ENCODE measurements at regions not wholly inside any gene's neighbourhood (a gene's known extent, or its start where the extent isn't known, plus 50 kb on each side); places are given as distances from the start of the nearest gene placed in this dataset.

DNA sequence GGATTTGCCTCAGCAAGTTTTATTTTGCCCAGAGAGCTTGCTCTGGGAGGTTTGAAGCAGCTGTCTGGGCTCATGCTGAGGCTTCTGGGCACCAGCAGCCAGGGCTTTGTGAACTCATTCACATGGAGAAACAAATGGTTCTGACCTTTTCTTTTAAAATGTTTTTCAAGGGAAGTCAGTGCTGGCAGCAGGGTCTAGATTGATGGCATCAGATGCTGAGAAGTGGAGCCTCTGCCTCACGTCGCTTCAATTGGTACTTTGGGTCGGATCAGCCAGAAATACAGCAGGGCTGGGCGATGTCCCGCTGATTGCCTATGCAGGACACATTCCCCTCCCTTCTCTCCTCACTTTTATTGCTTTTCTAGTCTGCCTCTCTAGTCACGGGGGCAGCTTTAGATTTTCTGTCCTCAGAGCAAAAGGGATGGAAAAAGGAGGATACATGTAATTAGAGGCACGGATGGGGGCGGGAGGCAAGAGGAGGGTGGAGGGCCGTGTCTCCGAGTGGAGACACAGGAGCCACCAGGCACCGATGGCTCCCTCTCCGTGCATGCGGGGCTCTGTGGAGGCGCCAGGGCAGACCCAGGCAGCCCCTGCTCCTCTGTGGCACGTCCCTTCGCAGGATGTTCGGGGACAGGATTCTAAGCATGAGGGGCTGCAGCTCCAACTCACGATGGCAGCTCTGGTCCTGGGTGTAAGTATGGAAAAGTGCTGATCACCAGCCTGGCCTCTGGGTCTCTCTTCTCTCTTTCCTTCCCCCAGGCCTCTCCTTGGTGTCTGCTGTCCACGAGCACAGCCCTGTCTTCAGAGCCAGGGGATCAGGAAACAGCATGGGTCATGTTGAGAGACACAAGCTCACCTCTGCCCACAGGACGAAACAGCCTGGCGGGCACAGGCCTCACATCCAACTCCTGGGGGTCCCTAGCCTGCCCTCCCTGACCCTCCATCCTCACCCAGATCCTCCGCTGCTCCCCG is 116.1 kb downstream of the FAM43A start:
- no peak for DNase-seq (ENCODE audit: low read depth in 3 of 3, low spot score in 2 of 3)

DNA sequence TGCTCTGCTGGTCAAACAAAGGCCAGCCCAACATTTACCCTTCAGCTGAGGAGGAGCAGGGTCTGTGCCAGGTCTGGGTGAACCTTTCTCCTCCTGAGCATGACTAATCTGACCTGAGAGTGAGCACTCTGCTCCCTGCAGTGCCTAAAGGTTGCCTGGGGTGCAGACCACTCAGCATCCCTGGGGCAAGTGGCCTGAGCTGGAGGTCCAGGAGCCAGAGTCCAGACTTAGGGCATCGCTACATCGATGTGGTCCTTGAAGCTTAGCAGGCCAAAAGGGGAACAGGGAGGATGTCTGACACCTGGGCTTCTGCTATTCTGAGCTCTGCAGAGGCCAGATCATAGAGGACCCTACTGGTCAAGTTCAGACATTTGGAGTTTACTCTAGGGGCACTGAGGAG is 119.1 kb downstream of the FAM43A start:
- DNase-seq (ENCODE audit: low read depth in 3 of 3, low spot score in 2 of 3) = no peak

GRCh38 chr3:194805546-194805945 is 119.9 kb downstream of the FAM43A start:
- no peak for DNase-seq (ENCODE audit: low read depth in 3 of 3, low spot score in 2 of 3)

DNA sequence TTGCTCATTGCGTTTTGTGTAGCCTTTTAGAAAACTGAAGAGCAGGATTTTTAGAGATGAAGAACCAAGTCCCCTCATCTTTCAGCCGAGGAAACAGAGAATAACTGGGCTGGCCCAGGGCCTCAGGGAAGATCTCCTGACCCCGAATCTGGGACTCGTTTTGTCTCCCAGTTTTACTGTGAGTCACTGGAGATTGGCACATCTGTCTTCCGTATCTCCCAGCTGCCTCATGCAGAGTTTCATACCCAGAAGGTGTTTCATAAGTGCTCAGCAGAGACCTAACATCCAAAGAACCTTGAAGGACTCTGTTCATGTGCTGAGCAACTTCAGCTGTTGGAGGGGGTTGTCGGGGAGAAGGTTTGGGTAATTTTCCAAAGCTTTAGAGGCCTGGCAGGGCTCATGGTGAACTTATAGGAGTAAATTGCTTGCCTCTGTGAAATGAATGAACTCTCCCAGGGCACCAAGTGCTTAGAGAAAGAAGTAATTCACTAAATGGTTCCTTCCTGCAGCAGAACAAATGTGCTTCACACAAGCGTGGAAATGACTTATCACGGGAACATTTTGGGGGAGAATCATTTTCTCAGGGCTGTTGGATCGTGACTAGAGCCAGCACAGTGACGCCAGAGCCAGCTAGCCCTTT is 121.4 kb downstream of the FAM43A start:
- DNase-seq (ENCODE audit: low read depth in 3 of 3, low spot score in 2 of 3) = no peak

DNA sequence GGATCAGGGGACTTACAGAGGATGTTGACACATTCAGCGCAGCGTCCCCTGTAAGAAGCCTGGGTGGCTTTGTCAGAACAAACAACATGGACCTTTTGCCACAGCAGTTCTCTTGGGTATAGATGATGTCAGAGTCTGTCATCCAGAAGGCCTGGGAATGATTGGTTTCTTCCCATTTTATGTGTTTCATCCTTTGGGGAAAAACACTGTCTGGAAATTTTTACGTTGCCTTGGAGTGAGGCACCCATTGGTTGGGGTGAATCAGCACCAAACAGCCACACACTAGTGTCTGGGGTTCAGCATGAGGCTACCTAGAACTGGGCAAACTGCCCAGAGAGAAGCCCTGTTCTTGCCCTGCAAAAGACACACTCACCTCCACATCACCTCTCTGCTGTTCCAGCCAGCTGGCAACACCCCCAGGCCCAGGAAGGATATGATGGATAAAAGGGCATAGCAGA is 123.0 kb downstream of the FAM43A start:
- DNase-seq (ENCODE audit: low read depth in 3 of 3, low spot score in 2 of 3) = no peak

DNA sequence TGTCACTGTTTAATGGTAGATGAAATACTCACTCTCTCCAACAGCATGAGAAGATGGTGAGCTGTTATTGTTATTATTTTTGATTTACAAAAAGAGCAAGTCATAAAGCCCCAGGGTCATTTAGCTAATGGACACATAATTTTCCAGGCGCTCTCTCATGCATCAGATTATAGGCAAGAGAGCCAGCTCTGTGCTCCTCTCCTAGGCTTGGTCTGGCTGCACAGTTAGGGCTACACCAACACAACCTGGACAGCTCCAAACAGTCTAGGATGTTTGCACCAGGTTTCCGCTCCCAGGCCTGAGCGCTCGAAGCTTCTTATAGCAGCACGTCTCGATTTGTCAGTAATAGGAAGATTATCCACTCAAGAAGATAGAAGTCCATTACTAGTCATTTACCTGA is 123.7 kb downstream of the FAM43A start:
- DNase-seq (ENCODE audit: low read depth in 3 of 3, low spot score in 2 of 3) = no peak

DNA sequence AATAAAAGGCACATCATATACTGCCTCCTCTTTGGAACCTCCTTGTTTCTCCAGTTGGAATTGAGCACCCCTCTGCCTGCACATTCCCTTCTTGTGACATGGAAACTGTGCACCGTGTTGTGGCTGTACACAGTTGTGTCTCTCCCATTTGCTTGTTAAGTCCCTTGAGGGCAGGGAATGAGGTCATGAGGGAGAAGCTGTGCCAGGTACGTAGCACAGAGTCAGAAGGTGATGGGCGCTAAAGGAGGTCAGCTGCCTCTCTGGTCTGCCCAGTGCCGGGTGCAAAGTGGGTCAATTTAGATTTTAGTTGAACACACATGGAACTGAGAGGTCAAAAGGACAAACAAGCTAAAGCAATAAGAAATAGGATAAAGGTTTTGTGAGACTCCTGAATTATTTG is 124.4 kb downstream of the FAM43A start:
- DNase-seq (ENCODE audit: low read depth in 3 of 3, low spot score in 2 of 3) = no peak

- no peak for DNase-seq (ENCODE audit: low read depth in 3 of 3, low spot score in 2 of 3)
Measured at GRCh38 chr3:194811118-194811517, 125.4 kb downstream of the FAM43A start.

- DNase-seq (ENCODE audit: low read depth in 3 of 3, low spot score in 2 of 3) = no peak
Measured at GRCh38 chr3:194812176-194812575, 126.5 kb downstream of the FAM43A start.

- no peak for DNase-seq (ENCODE audit: low read depth in 3 of 3, low spot score in 2 of 3)
Measured at GRCh38 chr3:194814878-194815357, 129.2 kb downstream of the FAM43A start.

DNA sequence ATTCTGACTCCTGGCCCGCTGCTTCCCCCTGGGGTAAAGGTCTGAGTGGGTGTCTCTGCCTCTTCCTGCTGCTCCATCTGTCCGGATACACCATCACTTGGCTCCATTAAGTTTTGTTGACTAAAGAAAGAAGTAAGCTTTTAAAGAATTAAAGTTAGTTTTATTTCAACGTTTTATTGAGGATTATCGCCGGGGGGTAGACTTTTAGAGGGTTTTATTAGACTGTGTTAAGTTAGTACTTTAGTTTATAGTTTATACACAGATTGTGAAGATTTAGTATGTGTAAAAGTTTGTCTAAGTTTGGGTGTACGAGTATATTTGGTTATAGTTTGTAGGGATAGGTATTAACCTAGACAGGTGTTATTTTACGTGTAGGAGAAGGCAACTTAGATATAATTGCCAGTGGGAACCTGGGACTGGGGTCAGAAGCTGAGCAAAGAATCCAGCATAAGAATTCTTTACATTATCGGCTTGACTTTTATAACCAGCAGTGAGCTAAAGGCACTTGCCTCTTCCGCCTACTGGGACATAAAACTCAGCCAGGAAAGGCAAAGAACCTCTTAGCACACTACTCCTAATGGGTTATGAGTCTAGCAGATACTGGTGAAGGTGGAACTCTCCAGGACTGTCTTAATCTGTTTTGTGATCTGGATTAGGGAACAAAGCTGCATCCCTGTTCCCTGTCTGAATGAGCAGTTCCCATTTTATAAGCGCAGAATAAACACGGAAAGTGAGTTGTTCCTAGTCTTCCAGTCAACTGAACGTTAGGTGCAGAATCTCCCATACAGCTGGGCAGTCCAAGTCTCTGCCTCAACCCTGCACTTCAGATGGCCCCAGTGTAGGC is 131.3 kb downstream of the FAM43A start:
- no peak for DNase-seq (ENCODE audit: low read depth in 3 of 3, low spot score in 2 of 3)

DNA sequence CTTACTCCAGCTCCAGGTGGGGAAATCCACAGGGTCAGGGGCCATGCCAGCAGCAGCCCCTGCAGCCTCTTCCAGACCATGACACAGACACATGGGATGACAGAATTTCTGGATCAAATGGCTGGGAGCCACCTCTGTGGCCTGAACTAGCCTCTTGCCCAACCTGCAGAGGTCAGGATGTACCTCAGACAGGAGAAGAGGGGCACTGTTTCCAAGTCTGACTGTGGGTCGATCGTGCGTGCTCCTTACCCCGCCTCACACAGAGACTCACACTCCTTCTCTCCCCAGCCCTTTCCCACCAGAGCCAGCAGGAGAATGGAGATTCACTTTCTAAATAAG is 131.9 kb downstream of the FAM43A start:
- no peak for DNase-seq (ENCODE audit: low read depth in 3 of 3, low spot score in 2 of 3)

DNA sequence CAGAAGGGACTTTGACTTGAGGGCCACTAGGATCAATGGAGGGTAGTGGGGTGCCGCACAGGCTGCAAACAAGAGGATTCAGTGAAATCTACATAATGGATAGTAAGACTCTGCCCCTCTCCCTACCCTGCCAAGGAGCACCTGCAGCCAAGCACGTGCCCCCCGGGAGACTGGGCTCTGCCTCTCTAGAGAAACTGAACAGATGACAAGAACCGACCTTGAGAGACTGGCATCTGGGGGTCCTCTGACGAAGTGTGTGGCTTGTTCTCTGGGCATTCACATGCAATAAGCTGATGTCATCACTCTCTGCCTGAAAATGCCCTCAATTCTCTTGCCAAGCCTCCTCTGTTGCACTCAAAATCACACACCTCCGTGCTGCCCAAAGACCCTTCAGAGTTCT is 132.3 kb downstream of the FAM43A start:
- no peak for DNase-seq (ENCODE audit: low read depth in 3 of 3, low spot score in 2 of 3)

DNA sequence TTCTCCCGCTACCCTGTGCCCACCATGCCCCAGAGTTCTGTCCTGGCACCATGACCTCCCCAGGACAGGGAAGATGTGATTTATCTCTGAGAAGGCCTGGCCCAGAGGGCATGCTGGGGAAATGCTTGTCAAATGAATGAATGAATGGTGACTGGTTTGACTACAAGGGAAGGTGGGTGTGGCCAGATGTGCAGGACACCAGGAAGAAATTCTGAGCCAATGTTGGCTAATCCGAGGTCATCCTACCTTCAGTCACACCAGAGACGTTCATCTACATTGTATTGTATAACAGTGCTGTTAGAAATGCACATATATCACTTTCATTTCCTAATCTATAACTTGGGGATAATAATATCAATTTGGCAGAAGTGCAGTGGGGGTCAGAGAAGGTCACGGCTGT is 138.4 kb downstream of the FAM43A start:
- DNase-seq (ENCODE audit: low read depth in 3 of 3, low spot score in 2 of 3) = no peak

DNA sequence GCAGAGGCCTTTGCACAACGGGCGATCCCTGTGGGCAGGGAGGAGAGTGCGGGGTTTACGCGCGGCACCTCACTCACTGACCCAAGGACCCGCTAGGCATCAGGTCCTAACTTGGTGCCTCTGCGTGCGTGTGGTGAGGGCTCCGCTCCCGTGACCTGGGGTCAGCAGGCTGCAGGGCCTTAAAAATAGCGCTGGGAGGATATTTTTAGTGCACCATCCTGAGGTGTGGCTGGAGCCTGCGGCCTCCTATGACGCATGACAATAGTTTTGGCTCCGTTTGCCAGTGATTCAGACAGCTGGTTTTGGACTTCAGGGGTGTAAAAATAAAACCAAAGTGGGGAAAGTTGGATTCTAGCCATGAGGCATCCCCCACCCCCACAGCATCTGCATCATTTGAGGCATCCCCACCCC is 139.0 kb downstream of the FAM43A start:
- no peak for DNase-seq (ENCODE audit: low read depth in 3 of 3, low spot score in 2 of 3)

- DNase-seq (ENCODE audit: low read depth in 3 of 3, low spot score in 2 of 3) = no peak
Measured at GRCh38 chr3:194826594-194826993, 140.9 kb downstream of the FAM43A start.

GRCh38 chr3:194827486-194827885 is 141.8 kb downstream of the FAM43A start:
- DNase-seq (ENCODE audit: low read depth in 3 of 3, low spot score in 2 of 3) = no peak

DNA sequence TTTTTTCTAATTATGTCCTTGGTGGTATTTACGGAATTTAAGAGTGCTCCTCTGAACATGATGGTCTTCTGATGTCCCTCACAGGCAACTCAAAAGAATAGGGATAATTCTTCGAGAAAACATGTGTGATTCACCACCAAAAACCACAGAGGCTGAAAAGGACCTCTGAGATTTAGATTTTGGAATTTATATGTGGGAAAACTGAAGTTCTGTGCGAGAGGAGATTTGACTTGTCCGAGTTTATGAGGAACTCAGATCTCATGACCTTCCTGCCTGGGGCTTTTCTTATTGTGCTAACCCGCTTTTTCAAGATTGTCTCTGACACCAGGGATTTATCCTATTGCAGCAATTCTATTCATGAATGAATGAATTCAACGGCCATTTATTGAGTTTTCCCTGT is 142.4 kb downstream of the FAM43A start:
- no peak for DNase-seq (ENCODE audit: low read depth in 3 of 3, low spot score in 2 of 3)

DNA sequence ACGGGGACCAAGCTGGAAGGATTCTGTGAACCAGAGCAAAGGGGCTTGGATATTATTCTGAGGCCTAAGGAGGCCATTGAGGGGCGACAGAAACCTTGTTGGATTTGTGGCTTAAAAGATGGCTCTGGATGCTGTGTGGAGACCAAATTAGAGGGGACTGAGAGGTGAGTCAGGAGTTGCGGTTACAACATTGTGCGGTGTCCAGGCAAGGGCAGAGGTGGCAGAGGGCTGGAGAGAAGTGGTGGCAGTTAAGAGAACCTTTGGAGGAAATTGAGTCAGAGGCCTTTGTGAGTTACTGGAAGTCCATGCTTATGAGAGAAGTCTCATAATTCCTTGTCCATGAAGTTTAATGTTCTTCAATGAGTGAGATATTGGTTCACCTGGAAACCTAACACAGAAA is 143.2 kb downstream of the FAM43A start:
- DNase-seq (ENCODE audit: low read depth in 3 of 3, low spot score in 2 of 3) = no peak

DNA sequence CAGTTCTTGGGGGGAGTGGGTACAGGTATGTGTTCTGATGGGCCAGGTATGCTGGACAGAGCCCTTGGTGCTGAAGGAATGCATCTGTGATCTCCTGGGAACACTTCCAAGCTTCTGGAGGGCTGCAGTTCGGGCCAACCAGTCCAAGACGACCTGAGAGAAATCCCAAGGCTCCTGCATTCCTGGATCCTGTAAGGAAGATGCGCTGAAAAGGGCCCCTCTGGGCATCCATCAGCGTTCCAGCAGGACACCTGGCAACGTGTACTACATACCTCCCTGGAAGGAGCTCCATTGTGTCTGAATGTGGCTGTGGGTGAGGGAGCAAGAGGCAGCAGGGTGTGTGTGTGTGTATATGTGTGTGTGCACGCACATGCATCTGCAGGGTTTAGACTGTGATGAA is 144.7 kb downstream of the FAM43A start:
- DNase-seq (ENCODE audit: low read depth in 3 of 3, low spot score in 2 of 3) = no peak

GRCh38 chr3:194830978-194831377 is 145.3 kb downstream of the FAM43A start:
- no peak for DNase-seq (ENCODE audit: low read depth in 3 of 3, low spot score in 2 of 3)
